BLaER1 treated with 17β-estradiol and CSF1 and Interleukin-3, amounts not matched to agents 10 nM and 100 nM (cell line): ENCODE measurements at regions not wholly inside any gene's neighbourhood (a gene's known extent, or its start where the extent isn't known, plus 50 kb on each side); places are given as distances from the start of the nearest gene placed in this dataset.

Source experiments
- H3K27ac ChIP-seq, 11 experiments: shearing (Covaris generic); formaldehyde crosslinking; 2 replicates each; pipeline ENCODE4 v1.8.1; 2022
- H3K27me3 ChIP-seq, 11 experiments: shearing (Covaris generic); formaldehyde crosslinking; 2 replicates each; pipeline ENCODE4 v1.8.1; 2022
- H3K36me3 ChIP-seq, 11 experiments: shearing (Covaris generic); formaldehyde crosslinking; 2 replicates each; pipeline ENCODE4 v1.8.1; 2022
- H3K4me1 ChIP-seq, 10 experiments: shearing (Covaris generic); formaldehyde crosslinking; 2 replicates each; pipeline ENCODE4 v1.8.1; 2022
- H3K4me2 ChIP-seq, 11 experiments: shearing (Covaris generic); formaldehyde crosslinking; 2 replicates each; pipeline ENCODE4 v1.8.1; 2022
- H3K4me3 ChIP-seq, 10 experiments: shearing (Covaris generic); formaldehyde crosslinking; 2 replicates each; pipeline ENCODE4 v1.8.1; 2022
- H3K9ac ChIP-seq, 11 experiments: shearing (Covaris generic); formaldehyde crosslinking; 2 replicates each; pipeline ENCODE4 v1.8.1; 2022
- H3K9me3 ChIP-seq, 11 experiments: shearing (Covaris generic); formaldehyde crosslinking; replicated peaks in 1 of 11; 2 replicates each; pipeline ENCODE4 v1.8.1; 2022
- H4K20me1 ChIP-seq, 11 experiments: shearing (Covaris generic); formaldehyde crosslinking; 2 replicates each; pipeline ENCODE4 v1.8.1; 2022
- Cebpa-rat ChIP-seq, 11 experiments: shearing (Covaris generic); IDR thresholded peaks; 2 replicates each; pipeline ENCODE4 v1.8.1; 2022

DNA sequence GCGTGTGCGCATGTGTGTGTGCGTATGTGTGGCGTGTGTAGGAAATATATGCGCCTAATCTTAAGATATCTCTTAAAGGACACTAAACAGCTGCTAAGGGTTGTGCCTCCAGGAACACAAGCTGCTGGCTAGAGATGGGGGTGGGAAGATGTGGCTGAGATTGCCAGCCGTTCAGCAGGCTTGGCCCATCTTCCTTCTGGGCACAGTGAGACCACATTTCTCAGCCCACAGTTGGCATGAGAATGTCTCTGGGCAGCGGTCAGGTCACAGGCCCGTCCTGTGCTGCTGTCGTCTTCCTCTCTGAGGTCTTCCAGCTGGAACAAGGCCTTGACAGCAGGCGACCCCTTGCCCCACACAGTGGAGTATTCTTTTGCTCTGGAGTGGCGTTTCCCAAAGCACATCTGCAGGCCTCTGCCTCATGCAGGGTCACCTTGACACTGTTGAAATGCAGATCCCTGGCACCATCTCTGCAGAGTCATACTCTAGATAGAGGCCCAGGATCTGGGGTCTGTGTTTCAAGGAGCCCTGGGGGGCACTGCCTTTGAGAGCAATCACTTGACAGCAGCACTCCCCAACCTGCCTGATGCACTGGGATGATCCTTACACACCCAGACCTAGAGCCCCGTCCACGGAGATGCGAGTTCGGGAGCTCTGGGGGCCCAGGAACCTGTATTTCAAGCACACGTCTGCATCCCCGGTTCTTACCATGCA lies 335.5 kb upstream of the SFSWAP start:
- peak overlapping the region in 8 of 11 experiments; percentile 42 to 80 (median 71); a peak in 16 of 22 replicates for H3K4me2 ChIP-seq

GRCh38 chr12:131375972-131376345 lies 334.9 kb upstream of the SFSWAP start:
- Histone ChIP-seq H3K36me3 (no peaks in the 10 kb centered on the region), H3K27ac (no peak overlapping the region), H3K27me3 (no peaks in the 10 kb centered on the region; a peak in 1 of 22 replicates), H4K20me1 (peaks cover 0 to 8% (median 0%) of the 10 kb centered on the region in 11 experiments; a peak in 1 of 22 replicates), H3K4me2 (peak overlapping the region in 8 of 11 experiments; percentile 42 to 80 (median 71); a peak in 16 of 22 replicates), H3K4me3 (no peak overlapping the region), H3K9me3 (no peaks in the 10 kb centered on the region), H3K4me1 (peaks cover 0 to 33% (median 18%) of the 10 kb centered on the region in 10 experiments; a peak in 15 of 20 replicates), H3K9ac (no peak overlapping the region)
- no peak for TF ChIP-seq Cebpa-rat (IDR thresholded peaks at IDR 0.05)

More for the DNA sequence above, 335.5 kb upstream of the SFSWAP start:
- no peaks in the 10 kb centered on the region for H3K36me3 ChIP-seq
- H3K9ac ChIP-seq: no peak overlapping the region
- no peak for TF ChIP-seq Cebpa-rat (IDR thresholded peaks at IDR 0.05)
- H3K9me3 ChIP-seq: no peaks in the 10 kb centered on the region
- H3K4me1 ChIP-seq: peaks cover 0 to 29% (median 19%) of the 10 kb centered on the region in 10 experiments; a peak in 15 of 20 replicates
- H3K27ac ChIP-seq: no peak overlapping the region
- H3K4me3 ChIP-seq: no peak overlapping the region
- peaks cover 0 to 4% (median 0%) of the 10 kb centered on the region in 11 experiments; a peak in 1 of 22 replicates for H4K20me1 ChIP-seq
- H3K27me3 ChIP-seq: no peaks in the 10 kb centered on the region; a peak in 1 of 22 replicates

DNA sequence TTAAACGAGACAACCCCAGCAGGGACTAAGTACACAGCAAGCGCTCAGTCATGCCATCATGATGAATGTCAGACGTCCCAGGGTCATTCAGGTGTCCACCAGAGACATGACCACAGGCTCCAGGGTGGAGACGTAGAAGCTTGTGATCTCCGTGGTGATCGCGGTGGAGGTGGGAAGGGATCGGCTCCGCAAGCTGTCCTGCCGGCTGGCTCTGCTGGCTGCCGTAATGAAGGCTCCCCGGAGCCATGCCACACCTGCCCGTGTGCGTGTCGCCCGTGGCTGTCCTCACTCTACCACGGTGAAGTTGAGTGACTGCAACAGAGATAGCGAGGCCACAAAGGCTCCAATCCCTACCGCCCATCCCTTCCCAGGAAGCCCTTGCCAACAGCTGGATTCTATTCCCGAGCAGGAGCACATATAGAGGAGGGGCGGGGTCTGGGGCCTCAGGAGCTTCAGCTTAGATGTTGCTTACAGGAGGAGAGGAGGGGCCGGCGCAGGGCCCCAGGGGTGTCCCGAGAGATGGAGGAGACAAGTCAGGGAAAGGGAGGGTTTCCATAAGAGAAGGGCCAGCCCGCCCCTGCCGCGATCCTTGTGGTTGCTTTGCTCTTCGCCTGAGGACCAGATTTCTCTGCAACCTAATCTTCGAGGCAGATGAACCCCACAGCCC lies 332.6 kb upstream of the SFSWAP start:
- H4K20me1 ChIP-seq: peaks cover 0 to 6% (median 0%) of the 10 kb centered on the region in 11 experiments; a peak in 1 of 22 replicates
- H3K27me3 ChIP-seq: no peaks in the 10 kb centered on the region; a peak in 1 of 22 replicates
- no peak overlapping the region for H3K27ac ChIP-seq
- no peak overlapping the region for H3K9ac ChIP-seq
- no peaks in the 10 kb centered on the region for H3K9me3 ChIP-seq
- H3K4me3 ChIP-seq: no peak overlapping the region
- peaks cover 0 to 36% (median 18%) of the 10 kb centered on the region in 10 experiments; a peak in 15 of 20 replicates for H3K4me1 ChIP-seq
- TF ChIP-seq Cebpa-rat (IDR thresholded peaks at IDR 0.05): no peak
- H3K4me2 ChIP-seq: no peak overlapping the region
- no peaks in the 10 kb centered on the region for H3K36me3 ChIP-seq

DNA sequence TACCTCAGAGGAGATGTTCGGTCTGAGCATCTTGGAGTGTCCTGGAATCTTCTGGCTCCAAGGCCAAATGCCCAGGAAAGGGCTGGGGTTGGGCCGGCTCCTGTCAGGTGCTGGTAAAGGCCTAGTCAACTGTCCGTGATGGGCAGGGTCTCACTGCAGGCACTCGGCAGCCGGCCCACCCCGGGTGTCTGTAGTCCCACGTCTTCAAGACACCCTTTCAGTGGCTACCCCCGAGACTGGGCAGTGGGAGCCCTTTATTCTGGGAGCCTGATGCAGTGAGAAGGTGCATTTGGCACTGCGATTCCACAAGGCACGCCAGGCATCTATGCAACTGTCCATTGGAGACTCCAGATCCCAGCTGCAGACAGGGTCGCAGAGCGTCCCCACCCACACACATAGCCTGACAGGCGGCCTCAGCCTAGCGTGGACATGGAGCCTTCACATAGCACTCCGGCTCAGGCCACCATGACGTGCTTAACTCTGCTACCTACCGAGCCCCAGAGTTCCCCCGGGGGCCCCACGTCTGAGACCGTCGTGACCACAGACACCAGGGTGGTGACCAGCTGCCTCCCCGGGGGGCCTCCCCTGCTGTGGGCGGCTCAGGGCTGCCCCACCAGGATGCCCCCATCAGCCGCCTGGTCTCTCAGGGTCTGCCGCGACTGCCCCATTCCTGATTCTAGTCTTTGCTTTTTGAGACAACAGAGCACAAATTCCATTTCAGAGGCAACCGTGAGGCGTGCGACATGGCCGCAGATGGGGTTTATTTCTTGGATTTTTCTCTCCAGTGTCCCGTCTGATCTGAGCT lies 331.8 kb upstream of the SFSWAP start:
- TF ChIP-seq Cebpa-rat (IDR thresholded peaks at IDR 0.05): no peak
- no peaks in the 10 kb centered on the region; a peak in 1 of 22 replicates for H3K27me3 ChIP-seq

GRCh38 chr12:131379738-131380137 lies 331.2 kb upstream of the SFSWAP start:
- no peaks in the 10 kb centered on the region for H3K36me3 ChIP-seq
- no peaks in the 10 kb centered on the region; a peak in 1 of 22 replicates for H3K27me3 ChIP-seq
- peaks cover 0 to 14% (median 0%) of the 10 kb centered on the region in 11 experiments; a peak in 1 of 22 replicates for H4K20me1 ChIP-seq
- H3K4me3 ChIP-seq: no peak overlapping the region
- no peaks in the 10 kb centered on the region for H3K9me3 ChIP-seq
- TF ChIP-seq Cebpa-rat (IDR thresholded peaks at IDR 0.05): no peak
- peak overlapping the region in 5 of 11 experiments; percentile 20 to 46 (median 34); a peak in 4 of 22 replicates for H3K4me2 ChIP-seq
- H3K4me1 ChIP-seq: peaks cover 0 to 36% (median 18%) of the 10 kb centered on the region in 10 experiments; a peak in 15 of 20 replicates
- no peak overlapping the region for H3K9ac ChIP-seq
- H3K27ac ChIP-seq: no peak overlapping the region

More for the DNA sequence above, 331.8 kb upstream of the SFSWAP start:
- Histone ChIP-seq H3K36me3 (no peaks in the 10 kb centered on the region), H3K27ac (no peak overlapping the region), H3K9ac (no peak overlapping the region), H4K20me1 (peaks cover 0 to 11% (median 0%) of the 10 kb centered on the region in 11 experiments; a peak in 1 of 22 replicates), H3K4me2 (peak overlapping the region in 6 of 11 experiments; percentile 20 to 46 (median 34); a peak in 11 of 22 replicates), H3K4me3 (no peak overlapping the region), H3K9me3 (no peaks in the 10 kb centered on the region), H3K4me1 (peaks cover 0 to 36% (median 18%) of the 10 kb centered on the region in 10 experiments; a peak in 15 of 20 replicates)

GRCh38 chr12:131380220-131380964 lies 330.5 kb upstream of the SFSWAP start:
- Histone ChIP-seq H3K4me2 (peak overlapping the region in 5 of 11 experiments; percentile 9 to 21 (median 18); a peak in 4 of 22 replicates), H3K36me3 (no peaks in the 10 kb centered on the region), H3K4me1 (peaks cover 0 to 34% (median 16%) of the 10 kb centered on the region in 10 experiments; a peak in 15 of 20 replicates), H3K27ac (no peak overlapping the region), H3K9ac (no peak overlapping the region), H3K27me3 (no peaks in the 10 kb centered on the region; a peak in 1 of 22 replicates), H3K4me3 (no peak overlapping the region), H4K20me1 (peaks cover 0 to 18% (median 0%) of the 10 kb centered on the region in 11 experiments; a peak in 2 of 22 replicates), H3K9me3 (no peaks in the 10 kb centered on the region)
- no peak for TF ChIP-seq Cebpa-rat (IDR thresholded peaks at IDR 0.05)

DNA sequence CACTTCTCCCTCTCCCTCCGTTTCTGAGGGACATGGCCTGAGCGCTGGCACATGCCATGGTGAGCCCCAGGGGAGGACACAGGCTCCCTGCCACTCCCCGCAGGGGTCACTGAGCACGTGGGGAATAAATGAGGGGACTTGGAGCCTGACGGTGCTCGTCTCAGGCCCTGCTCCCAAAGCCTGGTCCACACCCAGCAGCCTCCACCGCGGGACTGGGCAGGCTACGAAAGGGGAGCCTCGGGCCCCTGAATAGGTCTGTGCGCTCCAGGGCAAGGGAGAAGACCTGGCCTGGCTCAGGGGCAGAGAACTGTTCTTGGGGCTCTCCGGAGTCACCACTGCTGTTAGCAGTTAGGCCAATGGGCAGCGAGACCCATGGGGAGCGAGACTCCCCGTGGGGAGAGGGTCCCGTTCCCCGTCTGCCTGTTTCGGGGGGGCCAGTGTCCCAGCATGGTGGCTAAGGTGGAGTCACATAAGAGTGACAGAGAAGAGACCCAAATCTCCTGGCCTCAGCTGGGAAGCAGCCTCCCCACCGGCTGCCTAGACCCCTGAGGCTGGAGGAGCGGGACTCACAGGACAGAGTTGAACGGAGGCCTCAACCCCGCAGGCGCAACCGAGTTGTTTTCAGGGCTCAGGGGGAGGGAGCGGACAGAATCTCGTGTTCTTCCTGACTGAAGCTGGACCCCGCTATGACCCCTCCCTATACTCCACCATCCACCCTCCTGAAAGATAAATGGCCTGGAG lies 329.8 kb upstream of the SFSWAP start:
- Histone ChIP-seq H3K9ac (no peak overlapping the region), H3K4me1 (peaks cover 0 to 27% (median 8%) of the 10 kb centered on the region in 10 experiments; a peak in 15 of 20 replicates), H3K4me2 (peak overlapping the region in 3 of 11 experiments; percentile 18 to 21 (median 20); a peak in 3 of 22 replicates), H4K20me1 (peaks cover 0 to 18% (median 0%) of the 10 kb centered on the region in 11 experiments; a peak in 2 of 22 replicates), H3K27ac (no peak overlapping the region), H3K9me3 (no peaks in the 10 kb centered on the region), H3K4me3 (no peak overlapping the region), H3K27me3 (no peaks in the 10 kb centered on the region; a peak in 1 of 22 replicates), H3K36me3 (no peaks in the 10 kb centered on the region)
- TF ChIP-seq Cebpa-rat (IDR thresholded peaks at IDR 0.05): no peak
